GM12872 (cell line): ENCODE measurements at regions not wholly inside any gene's neighbourhood (a gene's known extent, or its start where the extent isn't known, plus 50 kb on each side); places are given as distances from the start of the nearest gene placed in this dataset.

Experiments used
- CTCF ChIP-seq: IDR thresholded peaks from 3 replicates; pipeline ENCODE4 v1.5.1; 2011; ENCODE audit warnings: low read depth, mild to moderate bottlenecking, low read length, moderate library complexity; ENCODE audit not compliant: insufficient read depth

- TF ChIP-seq CTCF = peak; percentile 83
Measured at GRCh38 chr11:42524534-42525227, 787.1 kb upstream of the API5 start.

DNA sequence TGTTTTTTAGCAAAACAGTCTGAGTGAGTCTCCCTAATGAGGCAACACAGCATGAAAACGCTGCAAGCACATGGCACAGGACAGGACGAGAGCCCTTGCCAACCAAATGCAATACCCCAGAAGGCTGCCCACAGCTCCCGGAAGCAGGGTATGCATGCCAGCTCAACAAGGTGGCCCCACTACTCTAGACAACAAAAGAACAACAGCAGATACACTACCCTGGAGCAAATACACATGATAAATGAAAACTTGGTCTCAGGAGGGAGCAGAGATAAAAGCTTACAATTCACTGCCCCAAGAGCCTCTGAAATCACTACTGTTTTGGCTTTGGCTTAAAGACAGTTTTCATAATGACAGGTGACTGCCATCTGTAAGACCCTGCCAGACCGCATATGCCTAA is 785.4 kb upstream of the API5 start:
- TF ChIP-seq CTCF = no peak

- no peak for TF ChIP-seq CTCF
Measured at GRCh38 chr11:42528471-42528870, 783.3 kb upstream of the API5 start.

DNA sequence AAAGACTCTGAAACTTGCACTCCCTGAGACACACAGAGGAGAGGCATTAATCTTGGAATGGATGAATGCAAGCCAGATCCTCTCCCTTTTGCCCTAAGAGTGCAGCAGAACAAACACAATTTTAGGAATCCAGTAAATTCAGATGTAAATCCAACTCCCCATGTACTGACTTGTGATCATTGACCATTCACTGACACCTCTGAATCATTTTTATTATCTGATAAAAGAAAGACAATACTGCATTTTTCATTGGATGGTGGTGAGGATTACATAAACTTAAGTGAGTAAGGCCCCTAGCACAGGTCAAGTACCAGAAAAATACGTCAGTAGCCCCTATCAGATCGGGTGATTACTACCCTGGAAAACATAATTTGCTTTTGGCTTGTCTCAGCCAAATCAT is 782.9 kb upstream of the API5 start:
- TF ChIP-seq CTCF = no peak

GRCh38 chr11:42536611-42537360 is 775.0 kb upstream of the API5 start:
- no peak for TF ChIP-seq CTCF

GRCh38 chr11:42542336-42542735 is 769.5 kb upstream of the API5 start:
- TF ChIP-seq CTCF = no peak

DNA sequence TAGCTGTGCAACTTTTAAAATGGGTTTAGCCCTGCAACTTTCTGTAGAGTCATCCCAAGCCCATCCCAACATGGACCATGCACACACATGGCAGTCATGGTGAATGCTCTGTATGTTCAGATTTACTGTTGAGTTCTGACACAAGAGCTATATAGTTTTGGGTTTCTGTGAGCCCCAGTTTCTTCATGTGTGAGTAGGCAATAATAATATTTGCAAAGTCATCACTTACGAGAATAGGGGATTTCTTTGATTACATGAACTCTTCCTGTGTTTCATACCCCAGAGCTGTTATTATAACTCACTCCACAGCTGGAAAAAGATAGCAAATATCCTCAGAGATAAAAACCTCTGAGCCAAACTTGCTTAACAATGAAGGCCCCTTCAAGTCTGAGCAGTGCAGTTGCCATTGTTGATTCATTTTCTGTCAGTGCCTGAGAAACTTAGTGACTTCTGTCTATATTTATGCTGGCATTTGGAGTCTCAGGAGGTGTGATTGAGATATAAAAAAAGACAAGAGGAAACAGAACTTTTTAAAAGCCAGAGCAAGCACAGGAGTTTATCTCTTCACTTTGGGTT is 767.9 kb upstream of the API5 start:
- TF ChIP-seq CTCF = no peak
